ENCODE measurements at regions not wholly inside any gene's neighbourhood (a gene's known extent, or its start where the extent isn't known, plus 50 kb on each side); places are given as distances from the start of the nearest gene placed in this dataset.

- no peaks in the 10 kb centered on the region for H3K27me3 ChIP-seq
- no peaks in the 10 kb centered on the region for H3K4me1 ChIP-seq (ENCODE audit: control insufficient read depth in 1 of 2, insufficient read depth in 1 of 2, low read depth in 1 of 2, low read length in 1 of 2)
- no peak overlapping the region for H3K4me3 ChIP-seq (ENCODE audit: low read depth in 1 of 2, low read length in 1 of 2)
- H3K9me3 ChIP-seq, result no peaks in the 10 kb centered on the region
- no peak overlapping the region for H3K27ac ChIP-seq
- no peaks in the 10 kb centered on the region for H3K36me3 ChIP-seq
- TF ChIP-seq, protein P1, sequence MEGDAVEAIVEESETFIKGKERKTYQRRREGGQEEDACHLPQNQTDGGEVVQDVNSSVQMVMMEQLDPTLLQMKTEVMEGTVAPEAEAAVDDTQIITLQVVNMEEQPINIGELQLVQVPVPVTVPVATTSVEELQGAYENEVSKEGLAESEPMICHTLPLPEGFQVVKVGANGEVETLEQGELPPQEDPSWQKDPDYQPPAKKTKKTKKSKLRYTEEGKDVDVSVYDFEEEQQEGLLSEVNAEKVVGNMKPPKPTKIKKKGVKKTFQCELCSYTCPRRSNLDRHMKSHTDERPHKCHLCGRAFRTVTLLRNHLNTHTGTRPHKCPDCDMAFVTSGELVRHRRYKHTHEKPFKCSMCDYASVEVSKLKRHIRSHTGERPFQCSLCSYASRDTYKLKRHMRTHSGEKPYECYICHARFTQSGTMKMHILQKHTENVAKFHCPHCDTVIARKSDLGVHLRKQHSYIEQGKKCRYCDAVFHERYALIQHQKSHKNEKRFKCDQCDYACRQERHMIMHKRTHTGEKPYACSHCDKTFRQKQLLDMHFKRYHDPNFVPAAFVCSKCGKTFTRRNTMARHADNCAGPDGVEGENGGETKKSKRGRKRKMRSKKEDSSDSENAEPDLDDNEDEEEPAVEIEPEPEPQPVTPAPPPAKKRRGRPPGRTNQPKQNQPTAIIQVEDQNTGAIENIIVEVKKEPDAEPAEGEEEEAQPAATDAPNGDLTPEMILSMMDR (IDR thresholded peaks at IDR 0.05), result no peak
Observed at GRCh38 chr17:70961341-70961740, 792.0 kb downstream of the KCNJ2 start.

GRCh38 chr17:70968302-70968701 is 799.0 kb downstream of the KCNJ2 start:
- TF ChIP-seq, protein P1 (IDR thresholded peaks at IDR 0.05), result no peak
- no peak overlapping the region for H3K4me3 ChIP-seq (ENCODE audit: low read depth in 1 of 2, low read length in 1 of 2)
- no peaks in the 10 kb centered on the region for H3K36me3 ChIP-seq
- H3K4me1 ChIP-seq (ENCODE audit: control insufficient read depth in 1 of 2, insufficient read depth in 1 of 2, low read depth in 1 of 2, low read length in 1 of 2), result no peaks in the 10 kb centered on the region
- no peaks in the 10 kb centered on the region for H3K27me3 ChIP-seq
- H3K9me3 ChIP-seq, result no peaks in the 10 kb centered on the region
- H3K27ac ChIP-seq, result no peak overlapping the region

DNA sequence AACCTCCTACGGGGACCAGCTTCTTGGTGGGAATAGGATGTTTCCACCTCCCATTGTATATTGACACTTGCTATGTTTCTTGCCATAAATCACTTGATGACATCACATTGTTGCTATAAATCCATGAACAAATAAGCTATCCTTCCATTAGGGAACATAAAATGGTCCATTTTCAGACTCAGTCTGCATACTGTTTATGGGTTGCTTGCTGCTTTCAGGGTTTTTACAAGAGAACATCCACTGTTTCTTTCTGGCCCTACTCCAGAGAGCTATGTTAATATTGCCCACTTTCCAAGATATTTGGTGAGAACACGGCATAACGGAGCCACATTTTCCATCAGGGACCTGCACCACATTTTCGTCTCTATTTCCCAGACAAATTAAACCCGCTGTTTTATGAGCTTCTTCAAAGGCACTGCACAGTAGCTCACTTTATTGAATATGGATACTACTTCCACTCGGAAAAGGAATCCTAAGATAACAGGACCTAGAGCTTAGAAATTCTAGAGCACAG is 800.2 kb downstream of the KCNJ2 start:
- H3K36me3 ChIP-seq, result no peaks in the 10 kb centered on the region
- no peaks in the 10 kb centered on the region for H3K27me3 ChIP-seq
- H3K27ac ChIP-seq, result no peak overlapping the region
- no peak overlapping the region for H3K4me3 ChIP-seq (ENCODE audit: low read depth in 1 of 2, low read length in 1 of 2)
- H3K4me1 ChIP-seq (ENCODE audit: control insufficient read depth in 1 of 2, insufficient read depth in 1 of 2, low read depth in 1 of 2, low read length in 1 of 2), result no peaks in the 10 kb centered on the region
- TF ChIP-seq, protein P1 (IDR thresholded peaks at IDR 0.05), result no peak
- no peaks in the 10 kb centered on the region for H3K9me3 ChIP-seq

- TF ChIP-seq, protein P1 (IDR thresholded peaks at IDR 0.05), result no peak
- no peaks in the 10 kb centered on the region for H3K36me3 ChIP-seq
- no peak overlapping the region for H3K27ac ChIP-seq
- H3K27me3 ChIP-seq, result no peaks in the 10 kb centered on the region
- H3K4me1 ChIP-seq (ENCODE audit: control insufficient read depth in 1 of 2, insufficient read depth in 1 of 2, low read depth in 1 of 2, low read length in 1 of 2), result no peaks in the 10 kb centered on the region
- no peak overlapping the region for H3K4me3 ChIP-seq (ENCODE audit: low read depth in 1 of 2, low read length in 1 of 2)
- H3K9me3 ChIP-seq, result no peaks in the 10 kb centered on the region
Observed at GRCh38 chr17:70976447-70976846, 807.1 kb downstream of the KCNJ2 start.

DNA sequence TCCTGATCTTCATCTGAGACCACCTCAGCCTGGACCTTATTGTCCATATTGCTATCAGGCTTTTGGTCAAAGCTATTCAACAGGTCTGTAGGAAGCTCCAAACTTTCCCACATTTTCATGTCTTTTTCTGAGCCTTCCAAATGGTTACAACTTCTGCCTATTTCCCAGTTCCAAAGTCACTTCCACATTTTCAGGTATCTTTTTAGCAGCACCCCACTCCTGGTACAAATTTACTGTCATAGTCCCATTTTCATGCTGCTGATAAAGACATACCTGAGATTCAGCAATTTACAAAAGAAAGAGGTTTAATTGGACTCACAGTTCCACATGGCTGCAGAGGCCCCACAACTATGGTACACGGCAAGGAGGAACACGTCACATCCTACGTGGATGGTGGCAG is 815.5 kb downstream of the KCNJ2 start:
- Histone ChIP-seq H3K9me3 (peaks cover 3% of the 10 kb centered on the region), H3K4me1 (ENCODE audit: control insufficient read depth in 1 of 2, insufficient read depth in 1 of 2, low read depth in 1 of 2, low read length in 1 of 2) (no peaks in the 10 kb centered on the region), H3K27ac (no peak overlapping the region), H3K4me3 (ENCODE audit: low read depth in 1 of 2, low read length in 1 of 2) (no peak overlapping the region), H3K27me3 (no peaks in the 10 kb centered on the region), H3K36me3 (no peaks in the 10 kb centered on the region)
- TF ChIP-seq, protein P1 (IDR thresholded peaks at IDR 0.05), result no peak

DNA sequence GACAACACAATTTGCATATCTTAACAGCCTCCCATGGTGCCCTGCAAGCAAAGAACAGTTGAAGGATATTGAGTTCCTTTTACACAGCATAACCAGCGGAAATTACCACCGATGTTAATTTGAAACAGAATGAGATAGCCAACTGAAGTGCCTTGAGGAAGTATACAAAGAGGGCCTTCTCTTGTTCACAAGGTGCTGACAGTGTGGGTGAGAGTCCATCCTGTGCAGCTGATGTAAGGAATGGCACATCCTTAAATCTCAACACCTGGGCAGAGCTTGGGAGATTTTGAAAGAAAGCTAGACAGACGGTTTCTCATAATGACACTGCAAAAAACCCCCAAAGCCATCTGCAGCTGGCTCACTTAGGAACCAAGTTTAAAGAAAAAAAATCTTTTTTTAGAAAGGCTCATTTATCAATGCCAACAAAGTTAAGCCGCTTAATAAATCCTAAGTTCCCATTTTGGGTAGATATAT is 818.6 kb downstream of the KCNJ2 start:
- H3K9me3 ChIP-seq, result peaks cover 3% of the 10 kb centered on the region
- H3K36me3 ChIP-seq, result no peaks in the 10 kb centered on the region
- H3K4me3 ChIP-seq (ENCODE audit: low read depth in 1 of 2, low read length in 1 of 2), result no peak overlapping the region
- H3K27me3 ChIP-seq, result no peaks in the 10 kb centered on the region
- H3K27ac ChIP-seq, result no peak overlapping the region
- H3K4me1 ChIP-seq (ENCODE audit: control insufficient read depth in 1 of 2, insufficient read depth in 1 of 2, low read depth in 1 of 2, low read length in 1 of 2), result no peaks in the 10 kb centered on the region
- TF ChIP-seq, protein P1 (IDR thresholded peaks at IDR 0.05), result no peak
